Thyroid gland (tissue), 4 donors: ENCODE measurements at regions not wholly inside any gene's neighbourhood (a gene's known extent, or its start where the extent isn't known, plus 50 kb on each side); places are given as distances from the start of the nearest gene placed in this dataset.

Experiments used
- POLR2A ChIP-seq, 2 donors: fragments of 450-650 bp; IDR thresholded peaks; one replicate each; pipeline ENCODE4 v1.6.1; 2017; ENCODE audit warnings: antibody characterized with exemption in 2 of 2, mild to moderate bottlenecking in 2 of 2, moderate library complexity in 1 of 2
- TF ChIP-seq, protein P1 (sequence below), 6 experiments: fragments of 200-600 bp in 3 of 6; fragments of 450-650 bp in 3 of 6; sonication (generic) in 3 of 6; IDR thresholded peaks; one replicate each; pipeline ENCODE4 v1.5.1; 2016 to 2019; ENCODE audit warnings: antibody characterized with exemption in 6 of 6, mild to moderate bottlenecking in 2 of 6, inconsistent platforms in 1 of 6, moderate library complexity in 1 of 6

DNA sequence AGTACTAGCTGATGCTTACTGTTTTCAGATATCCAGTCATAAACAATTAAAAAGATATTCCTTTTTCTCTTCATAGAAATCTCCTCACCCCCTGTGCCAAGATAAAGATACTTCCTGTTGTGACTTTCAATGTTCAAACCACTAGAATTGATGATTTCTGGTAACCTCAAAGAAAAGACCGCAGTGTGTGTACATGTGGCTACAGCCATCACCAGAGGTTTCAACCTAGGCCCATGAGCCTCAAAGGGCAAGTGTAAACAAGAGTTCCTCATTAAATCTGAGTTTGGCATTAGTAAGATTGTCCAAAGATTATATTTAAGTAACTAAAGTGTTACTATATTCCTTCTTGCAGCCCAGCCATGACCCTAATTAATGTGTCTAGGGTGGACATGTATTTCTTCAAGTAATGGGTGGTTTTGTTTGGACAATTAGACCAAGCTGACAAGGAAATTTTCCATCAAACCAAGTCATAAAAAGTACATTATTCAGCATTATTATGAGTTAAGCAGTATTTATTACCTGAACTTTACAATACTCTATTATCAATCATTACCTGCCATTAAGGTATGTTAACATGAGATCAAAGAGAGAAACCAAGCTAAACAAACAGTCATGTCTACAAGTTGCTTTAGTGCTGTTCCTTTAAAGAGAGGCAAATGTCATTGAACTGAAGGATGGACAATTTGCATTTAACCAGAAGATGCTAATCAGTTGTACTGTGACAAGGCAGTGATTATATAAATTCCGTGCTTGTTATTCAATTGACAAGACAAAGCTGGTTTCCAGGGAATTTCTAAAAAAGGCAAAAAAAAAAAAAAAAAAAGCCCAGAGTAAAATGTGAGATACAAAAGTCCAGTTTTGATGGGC, 382.7 kb downstream of the LNPK start:
- TF ChIP-seq, protein P1, sequence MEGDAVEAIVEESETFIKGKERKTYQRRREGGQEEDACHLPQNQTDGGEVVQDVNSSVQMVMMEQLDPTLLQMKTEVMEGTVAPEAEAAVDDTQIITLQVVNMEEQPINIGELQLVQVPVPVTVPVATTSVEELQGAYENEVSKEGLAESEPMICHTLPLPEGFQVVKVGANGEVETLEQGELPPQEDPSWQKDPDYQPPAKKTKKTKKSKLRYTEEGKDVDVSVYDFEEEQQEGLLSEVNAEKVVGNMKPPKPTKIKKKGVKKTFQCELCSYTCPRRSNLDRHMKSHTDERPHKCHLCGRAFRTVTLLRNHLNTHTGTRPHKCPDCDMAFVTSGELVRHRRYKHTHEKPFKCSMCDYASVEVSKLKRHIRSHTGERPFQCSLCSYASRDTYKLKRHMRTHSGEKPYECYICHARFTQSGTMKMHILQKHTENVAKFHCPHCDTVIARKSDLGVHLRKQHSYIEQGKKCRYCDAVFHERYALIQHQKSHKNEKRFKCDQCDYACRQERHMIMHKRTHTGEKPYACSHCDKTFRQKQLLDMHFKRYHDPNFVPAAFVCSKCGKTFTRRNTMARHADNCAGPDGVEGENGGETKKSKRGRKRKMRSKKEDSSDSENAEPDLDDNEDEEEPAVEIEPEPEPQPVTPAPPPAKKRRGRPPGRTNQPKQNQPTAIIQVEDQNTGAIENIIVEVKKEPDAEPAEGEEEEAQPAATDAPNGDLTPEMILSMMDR (IDR thresholded peaks at IDR 0.05) = no peak
- no peak for TF ChIP-seq POLR2A (IDR thresholded peaks at IDR 0.05)
